Activated effector memory CD4-positive, alpha-beta T cell treated with Interleukin-2 at 50 U/mL for 16 hours (primary cell): ENCODE measurements at regions not wholly inside any gene's neighbourhood (a gene's known extent, or its start where the extent isn't known, plus 50 kb on each side); places are given as distances from the start of the nearest gene placed in this dataset.
"Not testable (repeated sequence)": the region's sequence is repeated elsewhere in the genome, so short reads cannot be mapped to it uniquely, and the experiment has no call there.

Source experiments
- DNase-seq: peaks from one replicate; pipeline ENCODE4 v3.0.0-alpha.2; 2020

DNA sequence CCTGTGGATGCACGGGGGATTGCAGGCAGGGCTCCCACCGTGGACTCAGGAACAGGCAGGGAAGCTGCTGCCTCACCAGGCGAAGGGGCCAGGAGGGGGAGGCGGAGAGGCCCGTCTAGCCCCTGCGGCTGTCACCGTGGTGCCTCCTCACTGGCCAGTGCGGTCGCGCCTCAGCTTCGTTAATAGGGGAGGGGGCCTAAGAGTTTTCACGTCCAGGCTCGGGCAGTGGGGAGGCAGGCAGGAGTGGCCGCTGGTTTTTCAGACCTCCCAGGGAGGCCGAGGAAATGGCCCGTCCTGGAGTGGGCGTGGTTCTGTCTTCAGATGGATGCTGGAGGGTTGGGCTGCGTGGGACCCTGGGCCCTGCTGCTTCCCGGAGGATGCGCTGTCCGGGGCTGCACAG, 91.1 kb upstream of the B3GAT1 start:
- DNase-seq, result no peak

DNA sequence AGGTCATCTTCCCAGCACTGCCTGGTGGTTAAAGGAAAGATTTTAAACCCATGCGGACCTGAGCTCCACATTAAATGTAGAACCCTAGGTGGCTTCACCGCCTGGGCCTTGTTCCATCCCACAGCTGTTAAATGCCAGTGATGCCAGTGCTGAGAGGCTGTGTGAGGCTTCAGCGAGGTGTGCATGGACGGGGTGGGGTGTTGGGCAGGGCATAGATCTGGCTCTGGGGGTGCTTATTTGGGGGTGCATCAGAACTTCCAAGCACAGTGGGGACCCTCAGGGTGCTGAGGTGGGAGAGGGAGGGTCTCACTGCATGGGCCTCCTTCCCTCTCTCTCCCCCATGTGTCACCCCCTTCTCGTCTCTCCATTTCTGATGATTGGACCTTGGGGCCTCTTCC, 90.1 kb upstream of the B3GAT1 start:
- no peak for DNase-seq

DNA sequence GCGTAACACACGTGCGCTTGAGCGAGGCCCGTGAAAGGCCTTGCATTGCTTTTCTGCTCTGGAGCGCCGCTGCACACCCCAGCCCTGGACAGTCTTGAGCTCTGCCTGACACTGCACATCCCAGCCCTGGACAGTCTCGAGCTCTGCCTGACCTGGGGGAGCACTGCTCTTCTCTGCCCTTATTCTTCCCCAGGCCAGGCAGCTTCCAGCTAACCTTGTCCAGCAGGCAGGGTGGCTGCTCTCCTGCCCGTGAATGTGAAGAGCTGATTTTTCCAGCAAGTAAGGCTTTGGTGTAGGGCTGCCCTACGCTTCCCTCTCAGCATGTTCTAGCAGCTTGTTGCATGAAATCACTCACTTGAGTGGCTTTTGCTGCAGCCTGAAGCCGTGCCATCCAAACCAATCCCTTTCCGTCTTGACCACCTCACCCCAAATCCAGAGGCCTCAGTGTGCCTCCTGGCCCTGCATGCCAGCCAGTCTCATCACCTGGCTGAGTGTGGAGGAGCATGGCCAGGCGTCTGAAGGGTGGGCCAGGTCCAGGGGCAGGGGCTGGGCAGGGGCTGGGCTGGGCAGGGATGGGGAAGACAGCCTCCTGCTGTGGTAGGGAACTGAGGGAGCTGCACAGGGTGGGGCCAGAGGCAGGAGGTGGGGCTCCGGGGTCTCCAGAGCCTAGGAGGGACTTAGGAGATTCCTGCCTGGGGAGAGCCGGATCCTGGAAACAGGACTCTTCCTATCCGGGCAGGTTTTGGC, 89.5 kb upstream of the B3GAT1 start:
- no peak for DNase-seq

DNA sequence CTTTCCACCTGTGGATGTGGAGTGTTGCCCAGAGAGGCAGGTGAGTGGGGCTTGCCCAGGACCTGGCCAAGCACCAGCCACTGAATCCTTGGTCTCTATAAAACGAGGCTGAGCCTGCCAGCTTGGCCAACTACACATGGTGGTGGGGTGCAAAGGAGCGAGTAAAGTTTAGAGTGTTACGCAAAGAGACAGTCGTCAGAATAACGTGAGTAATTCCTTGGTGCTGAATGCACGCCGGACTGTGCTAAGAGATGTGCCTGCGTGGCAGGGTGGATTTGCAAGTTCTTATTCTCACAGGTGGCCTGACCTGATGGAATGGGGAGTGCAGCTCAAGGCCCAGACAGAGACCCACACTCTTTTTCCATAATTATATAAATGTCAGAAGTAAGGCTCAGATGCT, 88.6 kb upstream of the B3GAT1 start:
- DNase-seq, result no peak

DNA sequence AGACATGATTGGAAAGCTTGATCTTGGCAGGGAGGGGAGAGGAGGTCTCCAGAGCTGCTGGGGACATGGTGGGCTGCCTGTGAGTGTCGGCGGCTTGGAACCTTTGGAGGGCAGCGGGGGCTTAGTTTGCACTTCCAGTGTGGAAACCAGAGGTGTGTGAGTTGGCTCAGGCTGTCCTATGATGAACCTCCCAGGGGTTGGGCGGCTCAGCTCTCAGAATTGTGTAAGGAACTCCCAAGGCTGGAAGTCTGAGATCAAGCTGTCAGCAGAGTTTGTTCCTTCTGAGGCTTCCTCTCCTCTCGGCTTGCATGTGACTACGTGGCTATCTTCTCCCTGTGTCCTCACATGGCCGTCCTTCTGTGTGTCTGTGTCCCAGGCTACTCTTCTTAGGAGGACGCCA, 87.9 kb upstream of the B3GAT1 start:
- no peak for DNase-seq

GRCh38 chr11:134498326-134499139, 86.5 kb upstream of the B3GAT1 start:
- DNase-seq, result no peak

- DNase-seq, result no peak
These were observed 85.5 kb upstream of the B3GAT1 start for GRCh38 chr11:134497586-134497985.

DNA sequence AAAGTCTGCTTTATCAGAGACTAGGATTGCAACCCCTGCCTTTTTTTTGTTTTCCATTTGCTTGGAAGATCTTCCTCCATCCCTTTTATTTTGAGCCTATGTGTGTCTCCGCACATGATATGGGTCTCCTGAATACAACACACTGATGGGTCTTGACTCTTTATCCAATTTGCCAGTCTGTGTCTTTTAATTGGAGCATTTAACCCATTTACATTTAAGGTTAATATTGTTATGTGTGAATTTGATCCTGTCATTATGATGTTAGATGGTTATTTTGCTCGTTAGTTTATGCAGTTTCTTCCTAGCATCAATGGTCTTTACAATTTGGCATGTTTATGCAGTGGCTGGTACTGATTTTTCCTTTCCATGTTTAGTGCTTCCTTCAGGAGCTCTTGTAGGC, 84.0 kb upstream of the B3GAT1 start:
- not testable (repeated sequence) for DNase-seq

DNA sequence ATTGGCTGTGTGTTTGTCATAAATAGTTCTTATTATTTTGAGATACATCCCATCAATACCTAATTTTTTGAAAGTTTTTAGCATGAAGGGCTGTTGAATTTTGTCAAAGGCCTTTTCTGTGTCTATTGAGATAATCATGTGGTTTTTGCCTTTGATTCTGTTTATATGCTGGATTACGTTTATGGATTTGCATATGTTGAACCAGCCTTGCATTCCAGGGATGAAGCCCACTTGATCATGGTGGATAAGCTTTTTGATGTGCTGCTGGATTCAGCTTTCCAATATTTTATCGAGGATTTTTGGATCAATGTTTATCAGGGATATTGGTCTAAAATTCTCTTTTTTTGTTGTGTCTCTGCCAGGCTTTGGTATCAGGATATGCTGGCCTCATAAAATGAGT, 82.4 kb upstream of the B3GAT1 start:
- DNase-seq, result not testable (repeated sequence)

DNA sequence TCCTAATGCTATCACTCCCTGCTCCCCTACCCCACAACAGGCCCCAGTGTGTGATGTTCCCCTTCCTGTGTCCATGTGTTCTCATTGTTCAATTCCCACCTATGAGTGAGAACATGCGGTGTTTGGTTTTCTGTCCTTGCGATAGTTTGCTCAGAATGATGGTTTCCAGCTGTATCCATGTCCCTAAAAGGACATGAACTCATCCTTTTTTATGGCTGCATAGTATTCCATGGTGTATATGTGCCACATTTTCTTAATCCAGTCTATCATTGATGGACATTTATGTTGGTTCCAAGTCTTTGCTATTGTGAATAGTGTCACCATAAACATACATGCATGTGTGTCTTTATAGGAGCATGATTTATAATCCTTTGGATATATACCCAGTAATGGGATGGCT, 80.4 kb upstream of the B3GAT1 start:
- not testable (repeated sequence) for DNase-seq

DNA sequence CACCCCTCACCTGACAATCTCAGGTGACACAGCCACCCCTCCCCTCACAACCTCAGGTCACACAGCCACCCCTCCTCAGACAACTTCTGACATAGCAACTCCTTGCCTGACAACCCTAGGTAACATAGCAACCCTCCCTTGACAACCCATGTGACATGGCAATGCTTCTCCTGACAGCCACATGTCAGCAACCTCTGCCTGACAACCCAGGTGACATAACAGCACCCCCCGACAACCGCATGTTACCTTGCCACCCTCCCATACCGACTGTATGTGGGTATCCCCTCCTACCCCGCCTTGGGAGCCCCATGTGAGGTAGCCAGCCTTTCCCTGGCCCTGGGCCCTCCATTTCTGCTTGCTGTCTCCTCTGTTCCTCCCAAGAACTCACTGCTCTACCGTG, 77.7 kb upstream of the B3GAT1 start:
- no peak for DNase-seq

DNA sequence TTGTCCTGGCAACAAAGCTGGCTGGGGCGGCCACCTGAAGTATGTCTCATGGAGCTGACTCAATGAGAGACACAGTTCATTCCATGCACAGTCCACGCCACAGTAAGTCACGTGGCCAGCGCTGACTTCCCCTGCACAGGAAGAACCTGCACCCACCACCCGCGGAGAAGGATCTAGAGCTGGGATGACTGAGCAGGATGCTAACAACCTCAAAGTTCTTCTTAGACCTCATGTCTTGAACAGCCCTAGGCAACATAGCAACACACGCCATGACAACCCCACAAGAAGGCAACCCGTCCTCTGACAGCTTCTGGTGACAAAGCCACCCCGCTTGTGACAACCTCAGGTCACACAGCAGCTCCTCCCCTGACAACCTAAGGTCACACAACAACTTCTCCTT, 76.9 kb upstream of the B3GAT1 start:
- DNase-seq, result no peak

DNA sequence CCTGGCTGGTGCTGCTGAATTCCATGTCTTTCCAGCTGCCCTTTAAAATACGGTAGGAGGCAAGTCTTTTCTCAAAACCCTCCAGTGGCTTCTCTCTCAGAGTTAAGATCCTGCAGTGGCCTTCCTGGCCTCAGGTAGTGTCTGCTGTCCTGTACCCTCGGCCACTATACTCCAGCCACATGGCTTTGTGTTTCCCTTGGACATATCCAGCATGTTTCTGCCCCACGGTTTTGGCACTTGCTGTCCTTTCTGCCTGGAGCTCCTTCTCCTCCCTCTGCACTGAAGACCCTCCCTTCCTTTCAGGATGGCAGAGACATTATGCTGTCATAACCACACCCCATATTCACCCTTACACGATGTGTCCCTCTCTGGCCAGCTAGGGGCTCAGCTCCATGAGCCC, 76.5 kb upstream of the B3GAT1 start:
- no peak for DNase-seq

GRCh38 chr11:134487696-134488095, 75.7 kb upstream of the B3GAT1 start:
- DNase-seq, result no peak

GRCh38 chr11:134486704-134487103, 74.7 kb upstream of the B3GAT1 start:
- DNase-seq, result no peak

DNA sequence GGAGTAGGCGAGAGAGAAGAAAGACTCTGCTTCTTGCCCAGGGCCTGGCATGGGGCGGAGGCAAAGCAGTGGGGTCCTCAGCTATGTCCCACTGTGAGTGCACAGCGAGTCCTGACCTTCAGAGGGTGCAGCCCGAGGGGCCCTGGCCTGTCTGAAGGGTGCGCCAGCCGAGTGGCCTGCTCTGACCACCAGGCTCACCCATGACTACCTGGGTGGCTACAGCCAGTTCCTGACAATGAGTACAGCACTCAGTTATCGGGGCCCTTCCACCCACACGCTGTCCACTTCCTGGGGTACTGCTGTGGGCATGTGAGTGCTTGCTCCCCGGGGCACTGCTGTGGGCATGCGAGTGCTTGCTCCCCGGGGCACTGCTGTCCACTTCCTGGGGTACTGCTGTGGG, 74.1 kb upstream of the B3GAT1 start:
- no peak for DNase-seq

GRCh38 chr11:134485316-134485715, 73.3 kb upstream of the B3GAT1 start:
- no peak for DNase-seq

GRCh38 chr11:134483857-134484256, 71.8 kb upstream of the B3GAT1 start:
- no peak for DNase-seq

DNA sequence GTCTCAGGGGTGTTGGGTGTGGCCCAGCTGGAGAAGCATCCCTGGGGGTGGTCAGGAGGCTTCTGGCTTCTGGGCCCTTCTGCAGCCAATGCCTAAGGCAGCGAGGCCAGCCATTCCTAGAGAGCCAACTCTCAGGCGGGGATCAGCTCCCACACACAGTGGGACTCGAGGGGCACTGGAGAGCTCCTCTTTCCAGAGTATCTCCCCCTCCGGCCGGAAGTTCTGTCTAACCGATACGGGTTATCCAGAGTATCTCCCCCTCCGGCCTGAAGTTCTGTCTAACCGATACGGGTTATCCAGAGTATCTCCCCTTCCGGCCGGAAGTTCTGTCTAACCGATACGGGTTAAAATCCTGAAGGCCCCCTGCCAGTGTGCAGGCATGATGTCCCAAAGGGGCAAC, 71.2 kb upstream of the B3GAT1 start:
- no peak for DNase-seq

DNA sequence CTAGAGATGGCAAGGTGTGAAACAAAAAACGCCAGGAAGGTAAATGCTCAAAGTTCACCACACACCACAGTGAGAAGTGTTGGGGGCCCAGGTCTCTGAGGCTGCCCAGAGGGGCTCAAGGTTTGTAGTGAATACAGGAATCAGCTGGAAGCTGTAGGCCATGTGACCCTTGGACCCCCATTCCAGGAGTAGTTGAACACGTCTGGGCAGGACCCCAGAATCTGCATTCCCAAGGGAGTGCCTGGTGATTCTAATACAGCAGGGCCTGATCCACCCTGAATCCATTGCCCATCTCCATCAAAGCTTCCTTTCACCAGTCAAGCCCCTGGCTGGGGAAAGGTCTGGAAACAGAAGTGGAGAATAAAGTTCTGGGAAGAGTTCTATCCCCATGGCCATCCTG, 70.8 kb upstream of the B3GAT1 start:
- DNase-seq, result no peak

- DNase-seq, result no peak
These were observed 70.0 kb upstream of the B3GAT1 start for GRCh38 chr11:134481933-134482527.

DNA sequence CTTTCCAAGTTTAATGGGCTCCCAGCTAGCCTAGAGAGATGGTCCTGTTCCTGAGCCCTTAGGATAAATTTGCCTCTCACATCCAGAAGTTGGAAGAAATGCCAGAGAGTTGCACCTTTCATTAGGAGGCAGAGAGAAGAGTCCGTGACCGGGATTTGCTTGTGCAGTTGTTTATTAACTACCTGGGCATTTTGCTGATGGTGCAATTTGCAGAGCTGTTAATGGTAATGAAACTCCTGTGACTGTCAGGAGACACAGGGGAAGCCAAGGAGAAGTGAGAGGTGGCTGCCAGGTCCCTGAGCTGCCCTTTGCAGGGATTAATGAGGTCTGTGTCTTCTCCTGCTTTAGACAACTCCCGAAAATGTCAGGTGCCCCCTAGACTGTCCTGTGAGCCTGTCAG, 69.1 kb upstream of the B3GAT1 start:
- no peak for DNase-seq

DNA sequence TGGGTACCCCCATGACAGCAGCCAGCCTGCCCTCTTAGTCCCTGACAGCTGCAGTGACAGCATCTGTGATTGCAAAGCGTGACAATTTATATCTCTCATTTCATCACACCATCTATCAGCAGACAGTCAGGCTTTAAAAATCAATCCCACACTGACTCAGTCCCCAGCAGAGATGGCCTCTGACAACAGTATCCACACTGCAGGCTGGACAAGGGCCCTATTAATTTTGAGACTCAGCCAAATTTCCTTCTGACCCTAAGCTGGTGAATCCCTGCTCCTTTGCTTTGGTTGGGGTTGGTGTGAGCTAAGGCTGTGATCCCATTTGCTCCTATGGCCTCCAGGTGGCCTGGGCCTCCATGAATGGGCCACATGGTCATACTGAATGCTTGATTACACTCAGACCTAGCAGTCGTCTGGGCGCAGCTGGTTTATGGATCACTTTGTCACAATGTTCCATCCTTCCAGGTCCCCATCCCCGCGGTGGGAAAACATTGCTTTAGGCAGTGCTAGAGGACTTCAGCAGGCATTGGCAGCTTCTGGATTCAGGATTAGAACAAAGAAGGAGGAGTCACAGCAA, 68.2 kb upstream of the B3GAT1 start:
- DNase-seq, result no peak
